Spleen (tissue), 7 donors: ENCODE measurements at regions not wholly inside any gene's neighbourhood (a gene's known extent, or its start where the extent isn't known, plus 50 kb on each side); places are given as distances from the start of the nearest gene placed in this dataset.

ENCODE experiments used
- POLR2A ChIP-seq, 3 donors: fragments of 450-650 bp; IDR thresholded peaks; one replicate each; pipeline ENCODE4 v1.5.1; 2017; ENCODE audit warnings: antibody characterized with exemption in 3 of 3, mild to moderate bottlenecking in 1 of 3
- POLR2AphosphoS5 ChIP-seq, 3 donors: sonication (generic); formaldehyde crosslinking; IDR thresholded peaks; one replicate each; pipeline ENCODE4 v1.5.1; 2017; ENCODE audit warnings: antibody characterized with exemption in 3 of 3
- TF ChIP-seq, protein P1 (sequence below), 11 experiments: fragments of 200-600 bp in 7 of 11; fragments of 450-650 bp in 4 of 11; sonication (generic) in 4 of 11; IDR thresholded peaks in 8 of 11; conservative IDR thresholded peaks in 3 of 11; 1 replicate in 7 of 11; 2 replicates in 4 of 11; pipeline versions ENCODE4 v1.4.0 to v1.8.0; 2016 to 2021; ENCODE audit warnings: antibody characterized with exemption in 11 of 11, inconsistent platforms in 4 of 11, mild to moderate bottlenecking in 1 of 11
- donor health status: DM: no; HTN: no; CAD: no; lungs with moderate emphysema.
- donor health status: DM: no; HTN: no; CAD: no.
- donor health status: DM: no; HTN: no; CAD: no.

DNA sequence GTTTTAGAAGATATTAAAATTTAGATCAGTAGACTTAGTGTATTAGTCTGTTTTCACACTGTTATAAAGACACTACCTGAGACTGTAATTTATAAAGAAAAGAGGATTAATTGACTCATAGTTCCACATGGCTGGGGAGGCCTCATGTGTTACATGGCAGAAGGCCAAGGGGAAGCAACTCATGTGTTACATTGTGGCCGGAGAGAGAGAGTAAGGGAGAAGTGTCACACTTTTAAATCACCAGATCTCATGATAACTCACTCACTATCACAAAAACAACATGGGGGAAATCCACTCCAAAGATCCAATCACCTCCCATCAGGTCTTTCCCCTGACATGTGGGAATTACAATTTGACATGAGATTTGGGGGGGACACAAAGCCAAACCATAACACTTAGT, 1159.7 kb upstream of the PCDH7 start:
- TF ChIP-seq POLR2AphosphoS5 (IDR thresholded peaks at IDR 0.05): no peak
- TF ChIP-seq, protein P1, sequence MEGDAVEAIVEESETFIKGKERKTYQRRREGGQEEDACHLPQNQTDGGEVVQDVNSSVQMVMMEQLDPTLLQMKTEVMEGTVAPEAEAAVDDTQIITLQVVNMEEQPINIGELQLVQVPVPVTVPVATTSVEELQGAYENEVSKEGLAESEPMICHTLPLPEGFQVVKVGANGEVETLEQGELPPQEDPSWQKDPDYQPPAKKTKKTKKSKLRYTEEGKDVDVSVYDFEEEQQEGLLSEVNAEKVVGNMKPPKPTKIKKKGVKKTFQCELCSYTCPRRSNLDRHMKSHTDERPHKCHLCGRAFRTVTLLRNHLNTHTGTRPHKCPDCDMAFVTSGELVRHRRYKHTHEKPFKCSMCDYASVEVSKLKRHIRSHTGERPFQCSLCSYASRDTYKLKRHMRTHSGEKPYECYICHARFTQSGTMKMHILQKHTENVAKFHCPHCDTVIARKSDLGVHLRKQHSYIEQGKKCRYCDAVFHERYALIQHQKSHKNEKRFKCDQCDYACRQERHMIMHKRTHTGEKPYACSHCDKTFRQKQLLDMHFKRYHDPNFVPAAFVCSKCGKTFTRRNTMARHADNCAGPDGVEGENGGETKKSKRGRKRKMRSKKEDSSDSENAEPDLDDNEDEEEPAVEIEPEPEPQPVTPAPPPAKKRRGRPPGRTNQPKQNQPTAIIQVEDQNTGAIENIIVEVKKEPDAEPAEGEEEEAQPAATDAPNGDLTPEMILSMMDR (IDR thresholded peaks at IDR 0.05 in 8 of 11, conservative IDR thresholded peaks at IDR 0.05 in 3 of 11): no peak
- no peak for TF ChIP-seq POLR2A (IDR thresholded peaks at IDR 0.05)
